CD14-positive monocyte (primary cell): ENCODE measurements at regions not wholly inside any gene's neighbourhood (a gene's known extent, or its start where the extent isn't known, plus 50 kb on each side); places are given as distances from the start of the nearest gene placed in this dataset.

Experiments
- DNase-seq, 3 donors: peaks; one replicate each; pipeline ENCODE4 v3.0.0-alpha.2; 2011 to 2022
- H2AFZ ChIP-seq: 2 replicates; pipeline ENCODE4 v1.6.0; 2012; ENCODE audit warnings: mild to moderate bottlenecking, low read depth, low read length, inconsistent platforms; ENCODE audit not compliant: insufficient read depth, poor library complexity, severe bottlenecking
- H3K27ac ChIP-seq, 2 donors: 1 replicate in 1 of 2; 2 replicates in 1 of 2; pipeline ENCODE4 v1.5.1; 2012 to 2013; ENCODE audit warnings: low read length in 2 of 2, control low read depth in 1 of 2, inconsistent platforms in 1 of 2, low read depth in 1 of 2, mild to moderate bottlenecking in 1 of 2
- H3K27me3 ChIP-seq, 2 donors: one replicate each; pipeline versions ENCODE4 v1.6.0 to v1.6.1; 2011 to 2013; ENCODE audit warnings: low read length in 2 of 2; ENCODE audit not compliant: control insufficient read depth in 2 of 2, insufficient read depth in 2 of 2
- H3K36me3 ChIP-seq, 2 donors: replicated peaks in 1 of 2; 1 replicate in 1 of 2; 2 replicates in 1 of 2; pipeline versions ENCODE4 v1.5.1 to v1.6.1; 2012 to 2013; ENCODE audit warnings: low read length in 2 of 2, control low read depth in 1 of 2, inconsistent platforms in 1 of 2, mild to moderate bottlenecking in 1 of 2; ENCODE audit not compliant: insufficient read depth in 2 of 2, control insufficient read depth in 1 of 2
- H3K4me1 ChIP-seq, 2 donors: 1 replicate in 1 of 2; 2 replicates in 1 of 2; pipeline versions ENCODE4 v1.5.1 to v1.6.1; 2012 to 2013; ENCODE audit warnings: low read length in 2 of 2, control low read depth in 1 of 2, inconsistent platforms in 1 of 2, mild to moderate bottlenecking in 1 of 2, moderate library complexity in 1 of 2; ENCODE audit not compliant: insufficient read depth in 2 of 2, control insufficient read depth in 1 of 2
- H3K4me2 ChIP-seq: replicated peaks from 2 replicates; pipeline ENCODE3; 2012; ENCODE audit warnings: low read length, moderate library complexity, mild to moderate bottlenecking; ENCODE audit not compliant: poor library complexity, severe bottlenecking; ENCODE audit errors: extremely low read depth
- H3K4me3 ChIP-seq, 3 experiments: fragments of 200-600 bp in 1 of 3; sonication (generic) in 1 of 3; replicated peaks in 1 of 3; 1 replicate in 2 of 3; 2 replicates in 1 of 3; pipeline ENCODE4 v1.5.1; 2011 to 2013; ENCODE audit warnings: low read length in 3 of 3, mild to moderate bottlenecking in 3 of 3, control low read depth in 2 of 3, low read depth in 2 of 3, inconsistent platforms in 1 of 3, moderate library complexity in 1 of 3
- H3K79me2 ChIP-seq: 2 replicates; pipeline ENCODE4 v1.6.0; 2012; ENCODE audit warnings: mild to moderate bottlenecking, control low read depth, inconsistent platforms, low read length, moderate library complexity; ENCODE audit not compliant: insufficient read depth
- H3K9ac ChIP-seq: 2 replicates; pipeline ENCODE4 v1.6.0; 2017; ENCODE audit warnings: low read length, mild to moderate bottlenecking; ENCODE audit not compliant: insufficient read depth, poor library complexity, severe bottlenecking
- H3K9me3 ChIP-seq, 2 donors: replicated peaks in 1 of 2; 1 replicate in 1 of 2; 2 replicates in 1 of 2; pipeline versions ENCODE4 v1.5.1 to v1.6.1; 2012 to 2013; ENCODE audit warnings: low read length in 2 of 2, control low read depth in 1 of 2; ENCODE audit not compliant: control insufficient read depth in 1 of 2, insufficient read depth in 1 of 2
- H4K20me1 ChIP-seq: 2 replicates; pipeline ENCODE4 v1.6.0; 2012; ENCODE audit warnings: mild to moderate bottlenecking, low read length, control low read depth, moderate library complexity; ENCODE audit not compliant: insufficient read depth
- H3K27ac Mint-ChIP-seq, 7 donors: one replicate each; pipeline ENCODE4 v1.8.0; 2020; ENCODE audit warnings: mild to moderate bottlenecking in 7 of 7, mixed read lengths in 7 of 7, moderate library complexity in 6 of 7, inconsistent platforms in 2 of 7
- H3K27me3 Mint-ChIP-seq, 3 donors: one replicate each; pipeline ENCODE4 v1.8.0; 2021 to 2022; ENCODE audit warnings: low read depth in 3 of 3, mild to moderate bottlenecking in 3 of 3, mixed read lengths in 3 of 3, moderate library complexity in 3 of 3, inconsistent platforms in 1 of 3
- H3K36me3 Mint-ChIP-seq, 2 donors: one replicate each; pipeline ENCODE4 v1.8.0; 2020; ENCODE audit warnings: mixed read lengths in 2 of 2, inconsistent platforms in 1 of 2, mild to moderate bottlenecking in 1 of 2
- H3K4me1 Mint-ChIP-seq: one replicate; pipeline ENCODE4 v1.8.0; 2020; ENCODE audit warnings: mild to moderate bottlenecking, mixed read lengths
- H3K4me3 Mint-ChIP-seq, 2 donors: one replicate each; pipeline ENCODE4 v1.8.0; 2020; ENCODE audit warnings: mild to moderate bottlenecking in 2 of 2, mixed read lengths in 2 of 2, moderate library complexity in 1 of 2
- H3K9me3 Mint-ChIP-seq, 7 donors: one replicate each; pipeline ENCODE4 v1.8.0; 2020 to 2022; ENCODE audit warnings: mixed read lengths in 7 of 7, mild to moderate bottlenecking in 6 of 7, moderate library complexity in 6 of 7, inconsistent platforms in 2 of 7
- WGBS: methylation state at CpG from one replicate; pipeline ENCODE4 v1.1.5; 2013; ENCODE audit warnings: missing lambda C conversion rate; ENCODE audit not compliant: insufficient coverage; 5-methylcytosine and 5-hydroxymethylcytosine counted together
- intact Hi-C, 2 donors: fragments of 100-400 bp; cut with micrococcal nuclease; formaldehyde crosslinking; loops; one replicate each; pipeline versions ENCODE4 v1.15.0 to v1.15.1; 2023
- TF ChIP-seq, protein P1 (sequence below): fragments of 200-600 bp; IDR thresholded peaks from one replicate; pipeline ENCODE4 v1.8.0; 2022; ENCODE audit warnings: antibody characterized with exemption, mild to moderate bottlenecking

DNA sequence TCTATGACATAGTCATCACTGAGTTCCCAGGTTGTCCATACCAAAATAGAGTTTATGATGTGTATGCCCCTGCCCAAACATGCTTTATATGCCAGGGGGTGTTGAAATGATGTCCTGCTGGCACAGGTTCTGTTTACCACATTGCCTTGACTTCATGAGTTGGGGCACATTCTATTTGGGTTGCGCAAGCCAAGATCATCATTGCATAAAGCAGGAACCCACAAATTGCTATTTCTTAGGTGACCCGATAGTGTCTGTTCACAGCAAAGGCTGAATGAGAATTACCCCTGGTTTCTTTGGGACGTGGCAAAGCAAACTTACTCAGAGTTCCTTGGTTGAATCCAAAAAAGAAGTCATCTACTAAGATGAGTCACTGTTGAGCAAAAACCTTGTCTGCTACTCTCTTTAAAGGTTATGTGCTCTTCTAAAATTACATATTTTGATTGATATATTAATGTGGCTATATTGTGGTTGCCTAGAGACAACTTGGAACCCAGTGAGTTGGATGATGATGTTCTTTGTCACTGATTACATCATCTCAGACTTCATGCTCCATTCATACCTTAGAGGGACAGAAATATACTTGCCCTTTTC is 912.6 kb upstream of the SOX9 start:
- Histone ChIP-seq H3K27ac (no peak overlapping the region), H3K36me3 (no peaks in the 10 kb centered on the region), H3K9ac (no peak overlapping the region), H3K27me3 (no peaks in the 10 kb centered on the region), H3K79me2 (no peaks in the 10 kb centered on the region), H4K20me1 (no peaks in the 10 kb centered on the region), H2AFZ (no peak overlapping the region), H3K4me2 (no peak overlapping the region), H3K4me3 (no peak overlapping the region), H3K9me3 (no peaks in the 10 kb centered on the region), H3K4me1 (no peaks in the 10 kb centered on the region)
- WGBS = 91% methylated on average over 3 of the region's 3 CpGs
- H3K4me3 Mint-ChIP-seq = no peak overlapping the region
- peaks cover 0 to 2% (median 0%) of the 10 kb centered on the region in 3 donors for H3K27me3 Mint-ChIP-seq
- no peaks in the 10 kb centered on the region for H3K36me3 Mint-ChIP-seq
- peaks cover 2 to 9% (median 3%) of the 10 kb centered on the region in 7 donors for H3K9me3 Mint-ChIP-seq
- intact Hi-C loops = no loop called here
- TF ChIP-seq, protein P1, sequence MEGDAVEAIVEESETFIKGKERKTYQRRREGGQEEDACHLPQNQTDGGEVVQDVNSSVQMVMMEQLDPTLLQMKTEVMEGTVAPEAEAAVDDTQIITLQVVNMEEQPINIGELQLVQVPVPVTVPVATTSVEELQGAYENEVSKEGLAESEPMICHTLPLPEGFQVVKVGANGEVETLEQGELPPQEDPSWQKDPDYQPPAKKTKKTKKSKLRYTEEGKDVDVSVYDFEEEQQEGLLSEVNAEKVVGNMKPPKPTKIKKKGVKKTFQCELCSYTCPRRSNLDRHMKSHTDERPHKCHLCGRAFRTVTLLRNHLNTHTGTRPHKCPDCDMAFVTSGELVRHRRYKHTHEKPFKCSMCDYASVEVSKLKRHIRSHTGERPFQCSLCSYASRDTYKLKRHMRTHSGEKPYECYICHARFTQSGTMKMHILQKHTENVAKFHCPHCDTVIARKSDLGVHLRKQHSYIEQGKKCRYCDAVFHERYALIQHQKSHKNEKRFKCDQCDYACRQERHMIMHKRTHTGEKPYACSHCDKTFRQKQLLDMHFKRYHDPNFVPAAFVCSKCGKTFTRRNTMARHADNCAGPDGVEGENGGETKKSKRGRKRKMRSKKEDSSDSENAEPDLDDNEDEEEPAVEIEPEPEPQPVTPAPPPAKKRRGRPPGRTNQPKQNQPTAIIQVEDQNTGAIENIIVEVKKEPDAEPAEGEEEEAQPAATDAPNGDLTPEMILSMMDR = no peak
- H3K27ac Mint-ChIP-seq = no peak overlapping the region
- no peaks in the 10 kb centered on the region for H3K4me1 Mint-ChIP-seq
- DNase-seq = no peak

DNA sequence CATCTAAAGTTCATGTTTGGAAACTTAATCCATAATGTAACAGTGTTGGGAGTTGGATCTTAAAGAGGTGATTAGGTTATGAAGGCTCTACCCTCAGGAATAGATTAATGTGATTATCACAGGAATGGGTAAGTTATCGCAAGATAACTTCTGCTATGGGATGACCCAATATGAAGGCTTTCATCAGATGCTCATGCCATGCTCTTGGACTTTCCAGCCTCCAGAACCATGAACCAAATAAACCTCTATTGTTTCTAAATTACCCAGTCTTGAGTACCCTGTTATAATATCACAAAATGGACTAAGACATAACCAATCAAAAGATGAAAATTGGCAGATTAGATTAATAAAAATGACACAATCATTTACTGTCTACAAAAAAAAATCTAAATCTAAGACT is 906.9 kb upstream of the SOX9 start:
- Histone ChIP-seq H4K20me1 (no peaks in the 10 kb centered on the region), H3K4me1 (no peaks in the 10 kb centered on the region), H3K4me2 (no peak overlapping the region), H3K79me2 (no peaks in the 10 kb centered on the region), H3K4me3 (no peak overlapping the region), H3K9me3 (no peaks in the 10 kb centered on the region), H3K27ac (no peak overlapping the region), H3K36me3 (no peaks in the 10 kb centered on the region), H2AFZ (no peak overlapping the region), H3K27me3 (no peaks in the 10 kb centered on the region), H3K9ac (no peak overlapping the region)
- Mint-ChIP-seq H3K4me1 (no peaks in the 10 kb centered on the region), H3K36me3 (no peaks in the 10 kb centered on the region), H3K27ac (no peak overlapping the region), H3K9me3 (peaks cover 0 to 13% (median 5%) of the 10 kb centered on the region in 7 donors), H3K27me3 (peaks cover 0 to 2% (median 0%) of the 10 kb centered on the region in 3 donors), H3K4me3 (no peak overlapping the region)
- 100% methylated on average over 1 of the region's 1 CpG for WGBS
- TF ChIP-seq, protein P1 = no peak
- intact Hi-C loops = no loop called here
- DNase-seq = no peak
